ENCODE measurements at regions not wholly inside any gene's neighbourhood (a gene's known extent, or its start where the extent isn't known, plus 50 kb on each side); places are given as distances from the start of the nearest gene placed in this dataset.
A peak's percentile ranks its signal among the peaks of the same experiment; 100 is the strongest.
"Not testable (repeated sequence)": the region's sequence is repeated elsewhere in the genome, so short reads cannot be mapped to it uniquely, and the experiment has no call there.

DNA sequence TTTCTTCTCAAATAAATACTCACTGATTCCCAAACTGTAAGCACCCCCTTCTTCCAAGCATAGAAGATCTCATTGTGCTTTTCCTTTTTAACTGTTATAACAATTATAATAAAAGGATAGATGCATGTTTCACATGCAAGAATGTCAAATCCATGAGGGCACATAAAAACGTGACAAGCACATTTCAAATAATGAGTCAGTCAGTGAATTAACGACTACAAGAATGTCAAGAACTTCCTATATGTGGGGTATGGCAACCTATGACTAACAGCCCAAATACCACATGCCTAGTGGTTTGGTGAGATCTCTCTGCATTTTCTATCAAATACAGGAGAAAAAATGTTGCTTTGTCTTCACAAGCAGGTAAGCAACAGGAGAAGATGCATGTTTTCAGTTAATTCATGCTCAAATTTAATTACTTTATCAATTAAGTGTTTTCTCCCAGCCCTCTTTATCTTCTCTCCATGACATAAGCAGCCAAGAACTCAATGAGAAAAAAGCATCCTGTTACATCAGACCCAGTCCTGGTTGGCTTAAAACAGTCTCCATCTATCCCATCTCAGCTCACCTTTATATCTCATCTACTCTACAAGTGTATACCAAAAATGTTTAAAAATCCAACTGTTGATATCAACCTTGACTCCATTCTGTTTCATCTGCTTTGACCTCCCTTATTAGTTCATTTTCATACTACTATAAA is 181.5 kb upstream of the LMCD1 start:
- ATAC-seq (ENCODE audit: low FRiP score in 2 of 2) (no peak), DNase-seq (no peak)
- no peak overlapping the region for H3K27ac ChIP-seq
- WGBS, 2 donors, result 30 to 46% methylated on average over 2 of the region's 2 CpGs
- H3K27me3 ChIP-seq, result no peaks in the 10 kb centered on the region
- H3K4me3 ChIP-seq, result no peak overlapping the region
- H3K9me3 ChIP-seq, result no peaks in the 10 kb centered on the region
- no peaks in the 10 kb centered on the region for H3K4me1 ChIP-seq
- H3K36me3 ChIP-seq, result no peaks in the 10 kb centered on the region
- TF ChIP-seq POLR2A (IDR thresholded peaks at IDR 0.05), result no peak
- TF ChIP-seq EP300 (IDR thresholded peaks at IDR 0.05), result no peak
- TF ChIP-seq CTCF (IDR thresholded peaks at IDR 0.05), result no peak
- TF ChIP-seq POLR2AphosphoS5 (IDR thresholded peaks at IDR 0.05), result no peak

DNA sequence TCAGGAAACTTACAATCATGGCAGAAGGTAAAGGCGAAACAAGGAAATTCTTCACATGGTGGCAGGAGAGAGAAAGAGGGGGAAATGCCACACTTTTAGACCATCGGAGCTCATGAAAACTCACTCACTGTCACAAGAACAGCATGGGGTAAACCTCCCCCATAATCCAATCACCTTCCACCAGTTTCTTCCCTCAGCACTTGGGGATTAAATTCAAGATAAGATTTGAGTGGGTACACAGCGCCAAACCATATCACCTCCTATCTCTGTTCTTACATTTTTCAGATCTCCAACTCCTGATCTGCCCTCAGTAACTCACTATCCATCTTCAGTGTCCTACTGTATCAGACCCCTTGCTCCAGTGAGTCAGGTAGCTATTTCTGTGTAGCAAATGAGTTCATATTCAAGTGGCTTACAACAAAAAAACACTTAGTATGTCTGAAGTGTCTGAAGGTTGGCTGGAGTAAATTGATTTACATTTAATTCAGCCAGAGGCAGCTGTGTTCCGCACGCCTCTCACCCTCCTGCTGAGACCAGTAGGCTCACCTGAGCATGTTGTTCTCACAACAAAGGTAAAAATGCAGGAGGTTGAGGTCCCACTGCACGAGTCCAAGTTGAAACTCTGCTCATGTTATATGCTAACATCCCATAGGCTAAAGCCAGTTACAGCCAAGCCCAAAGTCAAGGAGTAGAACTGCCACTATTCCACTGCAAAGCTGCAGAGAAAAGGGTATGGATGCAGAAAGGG is 180.7 kb upstream of the LMCD1 start:
- TF ChIP-seq POLR2AphosphoS5 (IDR thresholded peaks at IDR 0.05), result no peak
- TF ChIP-seq CTCF (IDR thresholded peaks at IDR 0.05), result no peak
- no peak for TF ChIP-seq EP300 (IDR thresholded peaks at IDR 0.05)
- no peak for TF ChIP-seq POLR2A (IDR thresholded peaks at IDR 0.05)
- Histone ChIP-seq H3K9me3 (no peaks in the 10 kb centered on the region), H3K27me3 (no peaks in the 10 kb centered on the region), H3K27ac (no peak overlapping the region), H3K36me3 (no peaks in the 10 kb centered on the region), H3K4me1 (no peaks in the 10 kb centered on the region), H3K4me3 (no peak overlapping the region)
- ATAC-seq (ENCODE audit: low FRiP score in 2 of 2) (no peak), DNase-seq (no peak)
- WGBS, 2 donors, result 78 to 83% methylated on average over 6 of the region's 6 CpGs

GRCh38 chr3:8324747-8325146 is 176.9 kb upstream of the LMCD1 start:
- no peaks in the 10 kb centered on the region for H3K9me3 ChIP-seq
- DNase-seq, result no peak
- TF ChIP-seq POLR2A (IDR thresholded peaks at IDR 0.05) (no peak), CTCF (IDR thresholded peaks at IDR 0.05) (peak in 3 of 6 experiments; percentile 16 to 23 (median 20)), EP300 (IDR thresholded peaks at IDR 0.05) (no peak)
- H3K4me1 ChIP-seq, result no peaks in the 10 kb centered on the region
- peak in 1 of 2 donors; percentile 67 for ATAC-seq (ENCODE audit: low FRiP score in 2 of 2)
- H3K4me3 ChIP-seq, result no peak overlapping the region
- WGBS, 2 donors, result 71 to 82% methylated on average over 3 of the region's 3 CpGs
- H3K27me3 ChIP-seq, result no peaks in the 10 kb centered on the region
- no peak overlapping the region for H3K27ac ChIP-seq
- H3K36me3 ChIP-seq, result no peaks in the 10 kb centered on the region

DNA sequence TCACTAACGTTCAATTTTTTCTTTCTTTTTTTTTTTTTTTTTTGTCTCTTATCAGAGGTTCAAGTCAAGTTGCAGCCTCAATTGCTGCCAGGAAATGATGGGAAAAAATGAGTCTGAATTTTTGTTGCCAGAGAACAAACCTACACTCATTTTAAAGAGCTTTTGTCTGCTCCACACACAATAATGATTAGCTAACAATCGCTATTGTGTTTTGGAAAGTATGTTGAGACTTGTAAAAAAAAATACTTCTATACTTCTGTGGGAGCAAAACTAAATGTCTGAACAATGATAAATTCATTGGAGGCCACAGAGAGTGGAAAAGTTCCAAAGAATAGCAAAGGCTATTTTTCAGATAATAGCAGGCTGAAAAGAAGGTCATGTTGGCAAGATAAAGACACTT is 176.3 kb upstream of the LMCD1 start:
- H3K36me3 ChIP-seq, result no peaks in the 10 kb centered on the region
- ATAC-seq (ENCODE audit: low FRiP score in 2 of 2), result no peak
- H3K27me3 ChIP-seq, result no peaks in the 10 kb centered on the region
- no peak for DNase-seq
- no peak overlapping the region for H3K4me3 ChIP-seq
- no peaks in the 10 kb centered on the region for H3K9me3 ChIP-seq
- TF ChIP-seq EP300 (IDR thresholded peaks at IDR 0.05) (no peak), POLR2AphosphoS5 (IDR thresholded peaks at IDR 0.05) (no peak), POLR2A (IDR thresholded peaks at IDR 0.05) (no peak), CTCF (IDR thresholded peaks at IDR 0.05) (no peak)
- no peak overlapping the region for H3K27ac ChIP-seq
- 72 to 83% methylated on average over 2 of the region's 2 CpGs for WGBS, 2 donors
- H3K4me1 ChIP-seq, result no peaks in the 10 kb centered on the region

GRCh38 chr3:8325833-8326232 is 175.8 kb upstream of the LMCD1 start:
- not testable (repeated sequence) for H3K4me3 ChIP-seq; H3K27ac ChIP-seq; ATAC-seq (ENCODE audit: low FRiP score in 2 of 2); H3K9me3 ChIP-seq; H3K27me3 ChIP-seq; H3K36me3 ChIP-seq; H3K4me1 ChIP-seq
- WGBS, 2 donors, result 88 to 94% methylated on average over 11 to 18 of the region's 18 CpGs
- peak in 1 of 2 donors; percentile 69 for DNase-seq

All from upper lobe of left lung (tissue), 6 donors.